ENCODE measurements at regions not wholly inside any gene's neighbourhood (a gene's known extent, or its start where the extent isn't known, plus 50 kb on each side); places are given as distances from the start of the nearest gene placed in this dataset.

DNA sequence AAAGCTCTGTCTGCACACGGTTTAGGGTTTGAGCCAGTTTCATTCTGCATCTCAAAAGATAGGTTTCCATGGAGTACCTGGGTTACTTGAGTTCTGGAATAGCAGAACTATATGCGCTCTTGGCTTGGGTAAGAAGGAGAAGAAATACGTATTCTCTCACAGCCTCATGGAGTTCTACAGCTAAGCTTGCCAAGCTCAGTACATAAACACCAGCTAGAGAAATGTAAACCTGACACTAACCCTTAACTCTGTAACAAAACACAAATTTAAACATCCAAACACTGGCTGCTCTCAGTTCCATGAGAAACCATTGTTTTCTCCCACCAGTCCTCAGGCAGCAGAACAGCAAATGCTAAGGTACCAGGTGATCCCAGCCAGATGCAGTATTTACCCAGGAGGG, 557.2 kb downstream of the INHBA start:
- intact Hi-C loops (cut with DNase I) = no loop called here
- DNase-seq (no peak), ATAC-seq (ENCODE audit: poor library complexity) (no peak)

DNA sequence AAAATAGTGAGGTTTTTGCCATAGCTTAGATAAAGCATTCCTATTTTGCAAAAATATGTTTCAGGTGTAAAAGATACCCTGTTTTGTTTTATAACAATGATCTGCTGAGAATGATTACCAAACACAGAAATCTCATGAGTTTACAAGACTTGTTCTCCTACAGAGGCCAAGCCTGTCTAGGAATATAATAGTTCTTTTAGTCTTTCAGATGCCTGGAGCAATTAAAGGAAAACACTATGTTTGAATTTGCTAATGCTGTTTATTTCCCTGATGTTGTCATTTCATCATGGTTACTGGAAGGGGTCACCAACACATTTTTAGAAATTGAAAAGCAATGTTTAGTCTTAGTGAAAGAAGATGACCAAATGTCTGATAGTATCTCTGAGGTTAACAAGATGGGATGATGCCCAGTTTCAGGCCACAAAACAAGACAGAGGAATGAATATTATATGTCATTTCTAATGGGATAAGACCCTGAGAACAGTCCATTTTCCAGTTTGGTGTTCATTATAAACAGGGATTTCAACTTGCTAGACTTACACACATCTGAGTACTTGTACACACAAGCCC, 559.9 kb downstream of the INHBA start:
- no peak for ATAC-seq (ENCODE audit: poor library complexity)
- no peak for DNase-seq
- intact Hi-C loops (cut with DNase I) = no loop called here

DNA sequence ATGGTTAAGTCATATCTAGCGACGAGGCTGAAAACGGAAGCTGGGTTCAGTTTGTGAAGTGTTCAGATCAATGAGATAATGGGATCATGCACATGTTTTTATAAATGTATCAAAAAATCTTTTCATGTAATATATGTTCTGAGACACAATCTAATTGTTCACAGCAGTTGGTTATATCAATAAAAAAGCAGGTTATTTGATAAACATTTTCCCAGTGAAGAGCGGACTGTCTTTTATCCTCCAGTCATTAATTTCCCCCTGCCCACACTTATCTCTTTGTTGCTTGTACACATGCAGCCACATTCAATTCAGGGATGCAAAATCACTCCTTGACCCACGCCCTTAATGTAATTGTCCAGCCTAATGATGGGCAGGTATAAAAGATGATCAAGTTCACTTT, 563.1 kb downstream of the INHBA start:
- no peak for ATAC-seq (ENCODE audit: poor library complexity)
- no peak for DNase-seq
- intact Hi-C loops (cut with DNase I) = no loop called here

DNA sequence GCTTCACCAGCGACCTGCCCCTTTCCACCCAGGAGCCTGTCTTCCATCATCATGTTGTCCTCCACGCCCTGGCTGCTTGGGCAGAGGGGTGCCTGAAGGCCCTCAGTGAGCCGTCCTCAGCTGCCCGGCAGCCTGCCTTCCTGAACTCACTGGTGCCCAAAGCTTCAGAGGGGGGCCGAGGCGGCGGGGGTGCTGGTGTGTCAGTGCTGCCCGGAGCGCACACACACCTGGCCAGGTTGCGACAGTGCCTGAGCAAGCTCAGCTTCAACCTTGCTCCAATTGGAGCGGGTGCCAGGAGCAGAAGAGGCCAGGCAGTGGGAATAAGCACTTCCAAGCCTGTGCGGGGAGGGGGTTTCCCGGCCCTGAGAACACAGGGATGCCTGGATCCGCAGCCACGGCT, 566.3 kb downstream of the INHBA start:
- no peak for ATAC-seq (ENCODE audit: poor library complexity)
- intact Hi-C loops (cut with DNase I) = no loop called here
- DNase-seq = no peak

DNA sequence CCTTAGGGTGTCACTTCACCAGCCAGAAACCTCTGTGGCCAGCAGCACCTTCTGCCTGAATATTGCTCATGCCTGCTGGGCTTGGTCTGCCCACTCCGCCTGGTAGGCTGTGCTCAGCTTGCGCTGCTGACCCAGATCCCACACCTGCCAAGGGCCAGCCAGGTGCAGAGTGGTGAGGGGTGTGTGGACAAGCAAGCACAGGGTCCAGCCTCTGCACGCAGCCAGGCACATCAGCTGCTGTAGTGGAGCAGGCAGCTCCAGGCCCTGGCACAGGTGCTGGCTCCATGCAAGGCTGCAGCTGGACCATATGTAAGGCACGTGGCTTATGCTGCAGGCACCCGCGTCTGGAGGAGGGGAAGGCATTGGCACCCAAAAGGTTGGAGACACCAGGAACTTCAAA, 567.4 kb downstream of the INHBA start:
- no peak for ATAC-seq (ENCODE audit: poor library complexity)
- intact Hi-C loops (cut with DNase I) = no loop called here
- DNase-seq = no peak

DNA sequence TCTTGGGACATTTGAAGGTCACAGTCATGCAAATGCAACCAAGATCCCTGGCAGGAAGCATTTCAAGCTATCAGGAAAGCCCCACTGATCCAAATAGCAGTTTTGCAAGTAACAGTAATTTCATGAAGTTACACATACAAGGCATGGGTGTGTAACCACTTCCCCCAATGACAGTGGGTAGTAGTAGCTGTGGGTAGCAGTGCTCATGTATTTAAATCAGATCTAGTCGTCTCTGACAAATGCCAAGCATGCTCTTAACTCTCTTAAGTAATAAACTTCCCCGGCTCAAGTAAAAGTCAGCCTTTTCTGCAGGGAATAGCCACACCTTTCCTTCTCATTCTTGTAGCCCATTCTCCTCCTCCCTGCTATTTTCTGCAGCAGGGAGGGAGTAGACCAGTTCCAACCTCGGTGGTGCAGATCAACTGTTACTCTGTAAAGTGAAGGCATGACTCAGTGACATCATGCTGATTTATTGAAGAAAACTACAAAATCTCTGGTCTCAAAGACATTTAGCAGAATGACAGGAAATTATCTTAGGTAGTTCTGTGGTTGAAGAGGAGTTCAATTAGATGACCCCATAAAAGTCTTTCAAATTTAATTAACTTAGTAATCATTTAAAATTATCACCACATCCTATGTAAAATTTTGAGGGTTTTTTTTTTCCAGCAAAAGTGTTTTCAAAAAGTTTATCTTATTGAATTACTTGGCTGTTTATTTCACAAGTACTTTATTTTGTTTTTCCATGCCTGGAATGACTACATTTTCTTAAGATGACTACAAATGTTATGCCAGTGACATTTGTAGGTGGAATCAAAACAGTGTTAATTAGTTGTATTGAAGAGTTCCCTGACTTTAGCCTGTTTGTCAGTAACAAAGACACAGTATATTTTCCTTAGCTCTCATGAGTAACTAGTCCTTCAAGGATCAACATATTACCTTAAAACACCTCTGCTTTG, 568.3 kb downstream of the INHBA start:
- ATAC-seq (ENCODE audit: poor library complexity) = no peak
- no peak for DNase-seq
- intact Hi-C loops (cut with DNase I) = no loop called here

DNA sequence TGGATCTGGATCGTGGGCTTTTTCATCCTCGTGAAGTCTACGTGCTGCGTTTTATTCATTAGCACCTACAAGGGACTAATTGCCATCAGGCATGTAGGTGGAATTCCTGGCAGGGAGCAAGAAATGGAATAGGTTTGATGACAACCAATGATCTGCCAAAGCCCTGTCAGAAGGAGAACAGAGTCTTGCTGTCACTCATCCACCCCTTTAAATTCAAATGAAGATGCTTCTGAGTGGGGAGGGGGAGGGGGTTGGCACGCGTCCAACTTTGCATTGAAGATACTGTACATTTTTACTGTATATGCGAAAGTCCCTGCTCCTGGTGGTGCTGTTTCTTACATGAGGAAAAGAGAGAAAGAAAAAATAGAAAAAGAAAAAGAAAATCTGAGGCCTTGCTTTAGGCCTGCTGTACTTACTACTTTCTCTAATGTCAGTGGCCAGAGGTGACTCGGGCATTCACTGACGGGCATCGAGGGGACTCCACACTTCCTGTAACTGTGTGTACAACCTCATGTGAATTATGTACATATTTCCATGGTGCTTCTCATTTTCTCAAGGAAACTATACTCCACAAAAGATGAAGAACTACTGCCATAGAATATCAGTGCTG, 569.1 kb downstream of the INHBA start:
- intact Hi-C loops (cut with DNase I) = no loop called here
- DNase-seq = no peak
- no peak for ATAC-seq (ENCODE audit: poor library complexity)

DNA sequence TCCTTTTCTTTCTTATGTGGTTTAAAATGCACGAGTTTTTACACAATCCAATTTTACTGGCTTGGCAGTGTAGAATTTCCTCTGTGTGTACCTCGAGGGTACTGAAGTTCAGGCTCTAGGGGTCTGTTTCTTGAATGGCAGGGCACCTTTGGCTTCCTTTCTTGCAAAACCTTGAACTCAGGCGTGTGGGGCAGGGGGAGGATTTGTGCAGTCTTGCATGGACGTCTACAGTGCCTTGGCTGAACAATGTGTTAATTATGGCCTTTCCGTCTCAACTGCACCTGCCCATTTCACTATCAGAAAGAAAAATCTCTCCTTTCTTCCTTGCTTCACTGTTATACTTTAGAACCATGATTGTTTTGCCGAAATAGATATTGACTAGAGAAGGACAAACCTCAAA, 570.9 kb downstream of the INHBA start:
- DNase-seq (no peak), ATAC-seq (ENCODE audit: poor library complexity) (no peak)
- intact Hi-C loops (cut with DNase I) = no loop called here

DNA sequence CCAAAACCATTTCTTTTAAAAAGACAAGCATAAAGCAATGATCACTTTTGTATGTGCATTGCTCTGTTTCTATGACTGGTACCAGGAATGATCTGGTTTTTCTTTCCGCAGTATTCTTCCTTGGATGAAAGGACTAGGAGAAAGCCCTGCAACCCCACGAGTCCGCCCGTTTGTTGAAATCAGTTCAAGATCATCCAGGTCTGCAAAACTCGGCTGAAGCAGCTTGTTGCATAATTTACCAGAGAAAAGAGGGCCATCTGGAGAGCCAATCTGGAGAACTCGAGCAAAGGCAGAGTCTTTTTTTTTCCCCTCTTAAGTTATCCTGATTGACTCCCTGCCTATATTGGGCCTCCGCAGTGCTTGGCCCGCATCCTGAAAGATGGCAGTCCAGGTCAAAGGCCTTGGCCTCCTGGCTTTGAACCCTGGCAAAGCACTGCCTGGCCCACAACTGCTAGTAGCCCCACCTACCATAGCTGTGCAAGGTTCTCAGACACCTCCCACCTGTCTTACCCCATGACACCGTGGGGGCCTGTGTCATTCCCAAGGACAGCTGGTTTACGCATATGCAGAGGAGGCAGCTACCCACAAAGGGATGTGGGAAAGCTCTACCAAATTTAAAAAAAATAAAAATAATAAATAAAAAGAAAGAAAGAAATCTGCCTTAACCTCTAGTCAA, 572.2 kb downstream of the INHBA start:
- DNase-seq (no peak), ATAC-seq (ENCODE audit: poor library complexity) (no peak)
- intact Hi-C loops (cut with DNase I) = no loop called here

DNA sequence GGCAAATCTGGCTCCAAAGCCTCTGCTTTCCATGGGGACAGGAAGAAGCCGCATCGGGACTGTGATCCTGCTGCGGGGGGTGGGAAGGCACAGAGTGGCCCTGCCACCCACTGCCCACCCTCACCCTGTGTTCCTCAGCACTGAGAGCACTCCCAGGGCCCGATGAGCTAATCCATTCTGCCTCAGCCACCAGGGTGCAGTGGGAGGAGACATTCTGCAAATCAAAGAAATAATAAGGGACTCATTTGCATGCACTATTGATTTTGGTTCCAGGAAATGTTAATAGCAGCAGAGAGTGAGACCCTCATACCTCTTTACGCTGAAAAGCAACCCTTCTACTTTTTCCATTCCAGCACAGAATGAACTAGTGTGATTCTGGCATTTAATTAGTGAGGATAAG, 572.8 kb downstream of the INHBA start:
- ATAC-seq (ENCODE audit: poor library complexity) (no peak), DNase-seq (no peak)
- intact Hi-C loops (cut with DNase I) = no loop called here

DNA sequence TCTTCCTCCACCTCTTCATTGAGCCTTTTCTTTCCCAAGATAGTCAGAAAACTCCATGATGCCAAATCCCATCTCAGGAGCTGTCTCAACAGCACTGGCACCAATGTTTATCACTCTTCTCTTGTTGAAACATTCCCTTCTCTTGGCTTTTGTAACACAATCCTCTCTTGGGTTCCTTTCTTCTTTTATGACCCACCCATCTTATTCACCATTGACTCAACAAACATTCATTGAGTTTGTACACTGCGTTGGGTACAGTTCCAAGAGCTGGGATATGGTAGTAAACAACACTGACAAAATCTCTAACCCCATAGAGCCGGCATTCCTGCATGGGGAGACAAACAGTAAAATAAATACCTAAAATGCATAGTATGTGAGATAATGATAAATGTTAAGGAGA, 577.5 kb downstream of the INHBA start:
- intact Hi-C loops (cut with DNase I) = no loop called here
- ATAC-seq (ENCODE audit: poor library complexity) (no peak), DNase-seq (no peak)

DNA sequence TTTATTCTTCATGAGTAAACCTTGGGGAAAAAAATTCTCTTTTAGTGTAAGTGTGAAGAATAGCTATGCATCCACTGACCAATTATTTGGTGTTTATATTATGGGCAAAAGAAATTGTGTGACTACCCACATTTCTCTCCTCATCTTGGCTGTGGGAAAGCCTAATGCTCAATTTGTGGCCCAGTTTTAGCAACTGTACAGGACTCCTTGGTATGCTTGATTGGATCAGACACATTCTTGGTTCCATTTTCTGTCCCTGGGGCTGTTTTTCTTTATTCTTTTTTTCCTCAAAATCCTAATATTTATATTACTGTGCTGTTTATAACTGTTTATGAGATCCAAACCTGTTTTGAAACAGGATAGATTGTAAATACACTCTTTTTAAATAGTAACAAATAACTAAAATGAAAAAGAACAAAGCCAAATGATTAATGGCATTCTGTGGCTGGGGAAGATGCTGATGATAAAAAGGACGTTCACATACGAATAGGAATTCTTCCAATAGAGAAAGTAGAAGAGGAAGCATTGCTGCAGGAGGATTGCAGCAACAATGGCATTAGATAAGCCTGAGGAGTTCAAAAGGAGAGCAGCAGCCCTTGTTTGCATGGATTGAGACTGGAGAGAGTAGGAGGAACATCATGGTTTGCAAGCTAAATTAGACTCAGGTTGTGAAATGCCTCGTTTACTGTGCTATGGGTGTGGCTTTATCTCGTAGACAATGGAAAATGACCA, 580.5 kb downstream of the INHBA start:
- no peak for DNase-seq
- ATAC-seq (ENCODE audit: poor library complexity) = no peak
- intact Hi-C loops (cut with DNase I) = no loop called here

DNA sequence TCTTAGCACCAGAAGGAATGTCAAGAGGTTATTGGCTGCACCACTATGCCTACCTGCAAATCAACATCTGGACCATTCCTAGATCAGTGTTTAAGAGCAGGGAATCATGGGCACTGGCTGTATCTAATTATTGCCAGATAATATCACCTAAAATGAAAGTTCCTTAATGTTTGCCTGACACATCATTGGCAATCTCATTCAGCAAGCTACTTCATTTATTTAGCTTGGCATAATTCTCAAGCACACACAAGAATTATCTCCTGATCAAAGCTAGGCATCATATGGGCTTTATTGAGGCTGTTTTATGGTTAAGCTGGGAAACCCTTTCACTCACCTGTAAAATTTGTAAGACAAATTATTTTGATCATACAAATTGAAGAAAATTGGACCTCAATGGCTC, 581.7 kb downstream of the INHBA start:
- intact Hi-C loops (cut with DNase I) = no loop called here
- DNase-seq = no peak
- no peak for ATAC-seq (ENCODE audit: poor library complexity)

DNA sequence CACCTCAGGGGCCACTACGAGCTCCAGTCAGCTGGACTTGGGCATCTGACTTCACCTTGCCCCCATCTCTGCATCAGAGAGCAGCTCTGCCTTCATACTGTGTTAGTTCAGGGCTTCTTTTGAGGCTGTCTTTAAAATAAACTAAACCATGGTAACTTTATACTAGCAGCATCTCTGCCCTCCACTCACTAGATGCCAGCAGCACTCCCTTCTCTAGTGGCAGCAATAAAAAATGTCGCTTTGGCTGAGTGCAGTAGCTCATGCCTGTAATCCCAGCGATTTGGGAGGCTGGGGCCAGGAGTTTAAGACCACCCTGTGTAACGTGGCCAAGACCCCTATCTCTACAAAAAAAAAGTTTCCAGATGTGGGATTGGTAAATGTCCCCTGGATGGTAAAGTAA, 584.4 kb downstream of the INHBA start:
- ATAC-seq (ENCODE audit: poor library complexity) = no peak
- DNase-seq = no peak
- intact Hi-C loops (cut with DNase I) = no loop called here

DNA sequence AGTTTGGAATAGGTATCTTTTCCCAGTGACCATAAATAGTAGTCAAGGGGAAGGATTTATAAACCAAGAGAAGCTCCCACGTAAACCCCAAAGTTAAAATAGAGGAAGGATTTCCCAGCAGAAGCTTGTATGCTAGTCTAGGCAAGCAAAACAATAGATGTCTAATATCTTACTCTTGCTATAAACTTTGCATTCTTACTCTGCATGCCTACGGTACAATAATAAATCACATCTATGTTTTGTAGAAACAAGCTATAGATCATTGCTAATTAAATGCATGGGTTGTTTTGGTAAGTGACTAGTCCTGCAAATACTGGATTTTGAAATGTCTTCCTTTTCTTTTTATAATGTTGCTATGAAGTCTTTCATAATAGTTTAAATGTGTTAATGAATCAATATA, 585.5 kb downstream of the INHBA start:
- ATAC-seq (ENCODE audit: poor library complexity) (no peak), DNase-seq (no peak)
- intact Hi-C loops (cut with DNase I) = no loop called here

DNA sequence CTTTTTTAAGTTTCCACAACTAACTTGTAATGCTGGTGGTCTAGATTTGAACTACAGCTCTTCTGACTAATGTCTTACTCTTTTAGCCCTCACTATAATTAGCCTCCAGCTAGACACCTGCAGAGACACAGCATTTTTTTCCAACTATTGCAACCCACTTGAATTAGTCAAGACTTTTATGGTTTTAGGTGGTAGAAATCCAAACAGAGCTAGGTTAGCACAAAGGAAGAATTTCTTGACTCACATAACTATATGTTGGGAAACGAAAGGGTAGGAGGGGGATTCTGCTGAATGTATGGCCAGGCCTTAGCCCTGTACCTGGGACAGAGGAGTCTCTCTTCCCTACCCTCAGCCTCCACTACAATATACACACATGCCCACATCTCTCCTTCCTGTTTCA, 586.1 kb downstream of the INHBA start:
- intact Hi-C loops (cut with DNase I) = no loop called here
- no peak for ATAC-seq (ENCODE audit: poor library complexity)

DNA sequence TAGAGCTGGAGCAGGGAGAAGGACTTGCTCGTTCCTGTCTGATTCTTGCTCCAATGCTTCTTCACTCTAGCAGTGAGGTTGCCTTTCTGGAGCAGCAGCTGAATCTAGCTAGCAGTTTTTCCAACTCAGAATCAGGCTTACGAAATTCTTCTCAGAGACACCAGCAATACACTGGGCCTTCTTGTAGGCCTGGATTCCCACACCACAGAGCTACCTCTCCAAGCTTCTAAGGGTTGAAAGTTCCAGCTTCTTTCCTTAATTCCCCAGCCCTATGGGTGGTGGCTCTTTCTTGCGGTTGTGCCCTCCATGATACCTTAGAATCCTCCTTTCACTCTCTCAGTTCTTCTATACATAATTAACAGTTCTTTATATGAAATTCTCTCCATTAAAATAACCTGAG, 586.6 kb downstream of the INHBA start:
- ATAC-seq (ENCODE audit: poor library complexity) = no peak
- DNase-seq = no peak
- intact Hi-C loops (cut with DNase I) = no loop called here

More for the DNA sequence above, 586.1 kb downstream of the INHBA start:
- DNase-seq = no peak

DNA sequence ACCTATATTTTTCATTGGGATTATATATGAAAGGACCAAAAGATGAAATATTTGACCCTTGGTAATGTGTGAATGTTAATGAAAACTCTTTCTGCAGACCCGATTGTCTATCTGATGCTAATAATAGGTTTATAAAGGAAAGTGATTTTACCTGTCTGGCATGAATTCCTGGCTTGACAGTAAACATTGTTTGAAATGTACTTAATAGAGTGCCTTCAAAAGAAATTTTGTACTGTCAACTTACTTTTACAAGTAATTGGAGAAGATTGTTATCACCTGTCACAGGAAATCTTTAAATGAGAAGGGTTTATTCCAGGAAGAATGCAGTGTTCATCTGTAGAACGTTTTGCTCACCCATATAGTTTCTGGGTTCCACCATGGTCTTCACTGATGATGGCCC, 588.2 kb downstream of the INHBA start:
- intact Hi-C loops (cut with DNase I) = no loop called here
- DNase-seq (no peak), ATAC-seq (ENCODE audit: poor library complexity) (no peak)

DNA sequence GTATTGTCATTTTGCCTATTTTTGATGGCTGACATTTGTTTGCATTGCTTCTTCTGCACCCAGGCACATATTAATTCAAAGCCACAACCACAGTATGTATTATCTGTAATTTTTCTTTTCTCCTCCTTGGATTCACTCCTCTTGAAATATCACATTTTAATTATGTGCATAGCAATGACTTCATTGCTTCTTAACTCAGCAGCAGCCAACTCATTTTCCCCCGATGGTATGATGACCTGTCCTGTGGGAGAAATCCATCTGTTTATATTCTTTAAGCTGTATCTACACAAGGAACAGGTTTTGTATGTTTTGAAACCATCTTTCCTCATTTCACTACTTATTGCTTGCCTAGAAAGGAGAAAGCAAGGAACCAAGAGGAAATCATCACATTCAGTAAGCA, 588.8 kb downstream of the INHBA start:
- ATAC-seq (ENCODE audit: poor library complexity) = no peak
- intact Hi-C loops (cut with DNase I) = no loop called here

More for the DNA sequence above, 588.8 kb downstream of the INHBA start:
- DNase-seq = no peak

Measured in Right ventricle myocardium superior (tissue), 1 donor.